B cell (primary cell): ENCODE measurements at regions not wholly inside any gene's neighbourhood (a gene's known extent, or its start where the extent isn't known, plus 50 kb on each side); places are given as distances from the start of the nearest gene placed in this dataset.

Source experiments
- ATAC-seq: fragments of 200-7000 bp; cut with Tn5 transposase; one replicate; pipeline ENCODE4 v1.10.0; 2021; ENCODE audit warnings: low read depth, mild to moderate bottlenecking, moderate number of reproducible peaks, moderate library complexity
- CTCF ChIA-PET: fragments of 350-600 bp; sonication (Branson Sonifier 250); formaldehyde crosslinking; loops from one replicate; lab custom pipeline; 2021; ENCODE audit warnings: antibody characterized with exemption, inconsistent platforms; lab: Charles Lee
- POLR2A ChIA-PET: fragments of 350-600 bp; sonication (Branson Sonifier 250); formaldehyde crosslinking; loops from one replicate; lab custom pipeline; 2021; ENCODE audit warnings: antibody characterized with exemption; lab: Charles Lee
- DNase-seq: peaks from one replicate; pipeline ENCODE4 v3.0.0; 2013
- H2AFZ ChIP-seq: 2 replicates; pipeline ENCODE4 v1.6.1; 2012; ENCODE audit warnings: mild to moderate bottlenecking, low read depth, low read length; ENCODE audit not compliant: insufficient read depth, poor library complexity, severe bottlenecking
- H3K27ac ChIP-seq, 2 donors: 1 replicate in 1 of 2; 2 replicates in 1 of 2; pipeline ENCODE4 v1.5.1; 2012 to 2013; ENCODE audit warnings: low read length in 2 of 2, mild to moderate bottlenecking in 2 of 2, moderate library complexity in 1 of 2
- H3K27me3 ChIP-seq, 4 experiments: fragments of 200-600 bp in 1 of 4; sonication (generic) in 1 of 4; replicated peaks in 1 of 4; 1 replicate in 2 of 4; 2 replicates in 2 of 4; pipeline versions ENCODE4 v1.6.1 to v1.7.0; 2013 to 2016; ENCODE audit warnings: low read length in 3 of 4, mild to moderate bottlenecking in 2 of 4, mixed read lengths in 1 of 4, moderate library complexity in 1 of 4; ENCODE audit not compliant: insufficient read depth in 4 of 4, control insufficient read depth in 3 of 4; ENCODE audit errors: control extremely low read depth in 1 of 4
- H3K36me3 ChIP-seq, 2 experiments: replicated peaks in 1 of 2; 1 replicate in 1 of 2; 2 replicates in 1 of 2; pipeline versions ENCODE4 v1.6.1 to v1.7.1; 2013; ENCODE audit warnings: low read length in 1 of 2; ENCODE audit not compliant: insufficient read depth in 2 of 2, control insufficient read depth in 1 of 2; ENCODE audit errors: control extremely low read depth in 1 of 2, extremely low read depth in 1 of 2
- H3K4me1 ChIP-seq, 2 donors: fragments of 200-600 bp in 1 of 2; sonication (generic) in 1 of 2; 1 replicate in 1 of 2; 2 replicates in 1 of 2; pipeline versions ENCODE4 v1.5.1 to v1.6.1; 2013 to 2017; ENCODE audit warnings: low read length in 2 of 2; ENCODE audit not compliant: control insufficient read depth in 2 of 2, insufficient read depth in 2 of 2
- H3K4me2 ChIP-seq: replicated peaks from 2 replicates; pipeline ENCODE3; 2012; ENCODE audit warnings: mild to moderate bottlenecking, low read depth, low read length; ENCODE audit not compliant: poor library complexity, severe bottlenecking
- H3K4me3 ChIP-seq, 5 experiments: fragments of 200-600 bp in 1 of 5; sonication (generic) in 1 of 5; 1 replicate in 3 of 5; 2 replicates in 2 of 5; pipeline versions ENCODE4 v1.5.1 to v1.7.0; 2011 to 2016; ENCODE audit warnings: low read length in 4 of 5, mild to moderate bottlenecking in 4 of 5, low read depth in 2 of 5, control low read depth in 1 of 5, moderate library complexity in 1 of 5; ENCODE audit not compliant: insufficient read depth in 1 of 5; ENCODE audit errors: control extremely low read depth in 1 of 5, extremely low read depth in 1 of 5
- H3K79me2 ChIP-seq: fragments of 200-600 bp; sonication (generic); one replicate; pipeline ENCODE4 v1.6.0; 2016; ENCODE audit warnings: low read length; ENCODE audit not compliant: control insufficient read depth, insufficient read depth
- H3K9ac ChIP-seq: fragments of 200-600 bp; sonication (generic); 2 replicates; pipeline ENCODE4 v1.6.1; 2017; ENCODE audit warnings: mild to moderate bottlenecking, low read length, moderate library complexity
- H3K9me3 ChIP-seq, 3 donors: one replicate each; pipeline versions ENCODE4 v1.6.1 to v1.7.1; 2013; ENCODE audit warnings: low read length in 2 of 3; ENCODE audit not compliant: control insufficient read depth in 2 of 3, insufficient read depth in 1 of 3; ENCODE audit errors: control extremely low read depth in 1 of 3
- H4K20me1 ChIP-seq: 2 replicates; pipeline ENCODE4 v1.6.0; 2012; ENCODE audit warnings: mild to moderate bottlenecking, low read length; ENCODE audit not compliant: insufficient read depth, control insufficient read depth, poor library complexity, severe bottlenecking
- H3K27ac Mint-ChIP-seq: one replicate; pipeline ENCODE4 v1.8.0; 2021; ENCODE audit warnings: mixed read lengths
- H3K27me3 Mint-ChIP-seq: one replicate; pipeline ENCODE4 v1.8.0; 2021; ENCODE audit warnings: mixed read lengths
- H3K4me1 Mint-ChIP-seq: one replicate; pipeline ENCODE4 v1.8.0; 2021; ENCODE audit warnings: mixed read lengths
- H3K4me3 Mint-ChIP-seq: one replicate; pipeline ENCODE4 v1.8.0; 2021; ENCODE audit warnings: mixed read lengths
- H3K9me3 Mint-ChIP-seq: one replicate; pipeline ENCODE4 v1.8.0; 2022; ENCODE audit warnings: mixed read lengths; ENCODE audit not compliant: insufficient read depth
- CTCF ChIP-seq: fragments of 200-600 bp; IDR thresholded peaks from one replicate; pipeline ENCODE4 v1.8.0; 2022; ENCODE audit warnings: antibody characterized with exemption, mild to moderate bottlenecking
- EZH2 ChIP-seq: IDR thresholded peaks from 2 replicates; pipeline ENCODE4 v1.6.1; 2012; ENCODE audit warnings: borderline replicate concordance, low read depth, mild to moderate bottlenecking, moderate library complexity, low read length; ENCODE audit not compliant: insufficient read depth, poor library complexity, severe bottlenecking
- WGBS: methylation state at CpG from one replicate; pipeline ENCODE4 v1.1.5; 2013; ENCODE audit warnings: missing lambda C conversion rate; ENCODE audit not compliant: insufficient coverage; 5-methylcytosine and 5-hydroxymethylcytosine counted together
- intact Hi-C: fragments of 100-400 bp; cut with micrococcal nuclease; formaldehyde crosslinking; loops from one replicate; pipeline ENCODE4 v1.10.0; 2022

DNA sequence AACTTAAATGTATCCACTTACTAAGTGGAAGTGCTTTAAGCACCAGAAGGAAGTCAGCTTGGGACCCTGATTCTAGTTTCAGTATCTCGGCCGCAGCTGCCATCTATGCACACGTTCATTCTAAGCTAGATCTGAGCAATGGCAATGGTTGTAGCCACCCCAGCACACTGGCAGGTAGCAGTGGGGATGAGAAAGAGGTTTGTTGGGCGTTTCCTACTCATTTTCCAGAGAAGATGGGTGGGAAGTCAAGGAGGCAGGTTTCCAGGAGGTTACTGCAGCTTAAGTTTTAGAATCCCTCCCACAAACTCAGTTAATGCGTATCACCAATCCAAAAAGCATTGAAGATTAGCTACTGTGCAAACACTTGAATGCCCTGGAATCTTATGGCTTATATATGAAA, 114.2 kb upstream of the TSC22D1 start:
- WGBS: no CpG with 5 or more reads among the region's 5 CpGs
- TF ChIP-seq EZH2 (no peak), CTCF (no peak)
- H3K27ac Mint-ChIP-seq: no peak overlapping the region
- no peak overlapping the region for H3K9ac ChIP-seq
- no peaks in the 10 kb centered on the region for H4K20me1 ChIP-seq
- no peak for DNase-seq
- CTCF ChIA-PET: no interaction called here
- no peak overlapping the region for H3K4me2 ChIP-seq
- H3K4me3 ChIP-seq: no peak overlapping the region
- POLR2A ChIA-PET: no interaction called here
- H3K36me3 ChIP-seq: no peaks in the 10 kb centered on the region
- no peak overlapping the region for H3K27ac ChIP-seq
- intact Hi-C loops: no loop called here
- peaks cover 6% of the 10 kb centered on the region for H3K9me3 Mint-ChIP-seq
- no peaks in the 10 kb centered on the region for H3K4me1 ChIP-seq
- H2AFZ ChIP-seq: no peak overlapping the region
- H3K79me2 ChIP-seq: no peaks in the 10 kb centered on the region
- H3K4me3 Mint-ChIP-seq: no peak overlapping the region
- H3K27me3 Mint-ChIP-seq: peaks cover 4% of the 10 kb centered on the region
- ATAC-seq: no peak
- H3K9me3 ChIP-seq: no peaks in the 10 kb centered on the region
- H3K4me1 Mint-ChIP-seq: no peaks in the 10 kb centered on the region
- H3K27me3 ChIP-seq: no peaks in the 10 kb centered on the region

GRCh38 chr13:44688652-44689051, 112.5 kb upstream of the TSC22D1 start:
- ChIA-PET CTCF (no interaction called here), POLR2A (no interaction called here)
- intact Hi-C loops: no loop called here
- H3K4me3 ChIP-seq: no peak overlapping the region
- no peaks in the 10 kb centered on the region for H3K4me1 Mint-ChIP-seq
- TF ChIP-seq EZH2: no peak
- no peak for TF ChIP-seq CTCF
- peaks cover 0 to 2% (median 0%) of the 10 kb centered on the region in 3 donors for H3K9me3 ChIP-seq
- no peak overlapping the region for H3K27ac ChIP-seq
- H3K27me3 Mint-ChIP-seq: peaks cover 4% of the 10 kb centered on the region
- ATAC-seq (no peak), DNase-seq (no peak)
- no peak overlapping the region for H3K9ac ChIP-seq
- no peak overlapping the region for H3K4me3 Mint-ChIP-seq
- H3K27ac Mint-ChIP-seq: no peak overlapping the region
- no peak overlapping the region for H2AFZ ChIP-seq
- no peaks in the 10 kb centered on the region for H3K36me3 ChIP-seq
- no peaks in the 10 kb centered on the region for H4K20me1 ChIP-seq
- H3K4me2 ChIP-seq: no peak overlapping the region
- peaks cover 6% of the 10 kb centered on the region for H3K9me3 Mint-ChIP-seq
- H3K79me2 ChIP-seq: no peaks in the 10 kb centered on the region
- H3K27me3 ChIP-seq: no peaks in the 10 kb centered on the region
- H3K4me1 ChIP-seq: no peaks in the 10 kb centered on the region
